ENCODE measurements at regions not wholly inside any gene's neighbourhood (a gene's known extent, or its start where the extent isn't known, plus 50 kb on each side); places are given as distances from the start of the nearest gene placed in this dataset.
A peak's percentile ranks its signal among the peaks of the same experiment; 100 is the strongest.

GRCh38 chr12:77724367-77724957 is 106.2 kb upstream of the NAV3 start:
- Histone ChIP-seq H3K27me3 (ENCODE audit: insufficient read depth, insufficient read length) (no peaks in the 10 kb centered on the region), H3K36me3 (ENCODE audit: insufficient read depth, insufficient read length, low read length) (no peaks in the 10 kb centered on the region), H3K9me3 (ENCODE audit: insufficient read depth, low read length) (no peaks in the 10 kb centered on the region), H3K4me1 (ENCODE audit: insufficient read depth, insufficient read length) (no peaks in the 10 kb centered on the region), H3K9ac (ENCODE audit: insufficient read length, low read depth) (no peak overlapping the region), H3K4me3 (ENCODE audit: insufficient read length, low read depth) (no peak overlapping the region)
- peak; percentile 11 for DNase-seq (ENCODE audit: low read depth, low spot score)
- TF ChIP-seq YY1 (IDR thresholded peaks at IDR 0.05; ENCODE audit: insufficient read depth, insufficient read length): no peak
- TF ChIP-seq ZNF274 (IDR thresholded peaks at IDR 0.05; ENCODE audit: low read depth, low read length): no peak
- no peak for TF ChIP-seq SUZ12 (IDR thresholded peaks at IDR 0.05; ENCODE audit: extremely low read depth, insufficient read depth, insufficient read length)

DNA sequence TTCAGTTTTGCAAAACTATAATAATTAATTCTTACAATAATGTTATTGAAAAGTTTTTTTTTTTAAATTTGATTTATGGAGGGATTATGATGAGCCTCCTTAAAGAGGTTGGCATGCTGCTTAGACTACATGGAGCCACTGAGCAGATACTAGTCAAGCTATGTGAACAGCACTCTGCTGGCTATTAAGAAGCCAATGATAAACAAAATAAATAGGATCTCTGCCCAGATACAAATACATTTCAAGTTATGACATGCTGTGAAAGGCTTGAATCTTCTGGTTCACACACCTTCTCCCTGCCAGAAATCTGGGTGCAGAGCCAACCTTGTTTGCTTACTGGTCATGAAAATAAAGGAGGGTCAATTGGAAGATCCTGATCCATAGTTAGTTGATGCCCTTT is 107.4 kb upstream of the NAV3 start:
- no peaks in the 10 kb centered on the region for H3K36me3 ChIP-seq (ENCODE audit: insufficient read depth, insufficient read length, low read length)
- no peak for DNase-seq (ENCODE audit: low read depth, low spot score)
- TF ChIP-seq YY1 (IDR thresholded peaks at IDR 0.05; ENCODE audit: insufficient read depth, insufficient read length) (no peak), ZNF274 (IDR thresholded peaks at IDR 0.05; ENCODE audit: low read depth, low read length) (no peak), SUZ12 (IDR thresholded peaks at IDR 0.05; ENCODE audit: extremely low read depth, insufficient read depth, insufficient read length) (no peak)
- H3K9ac ChIP-seq (ENCODE audit: insufficient read length, low read depth): no peak overlapping the region
- H3K27me3 ChIP-seq (ENCODE audit: insufficient read depth, insufficient read length): no peaks in the 10 kb centered on the region
- no peaks in the 10 kb centered on the region for H3K9me3 ChIP-seq (ENCODE audit: insufficient read depth, low read length)
- H3K4me1 ChIP-seq (ENCODE audit: insufficient read depth, insufficient read length): no peaks in the 10 kb centered on the region
- H3K4me3 ChIP-seq (ENCODE audit: insufficient read length, low read depth): no peak overlapping the region

DNA sequence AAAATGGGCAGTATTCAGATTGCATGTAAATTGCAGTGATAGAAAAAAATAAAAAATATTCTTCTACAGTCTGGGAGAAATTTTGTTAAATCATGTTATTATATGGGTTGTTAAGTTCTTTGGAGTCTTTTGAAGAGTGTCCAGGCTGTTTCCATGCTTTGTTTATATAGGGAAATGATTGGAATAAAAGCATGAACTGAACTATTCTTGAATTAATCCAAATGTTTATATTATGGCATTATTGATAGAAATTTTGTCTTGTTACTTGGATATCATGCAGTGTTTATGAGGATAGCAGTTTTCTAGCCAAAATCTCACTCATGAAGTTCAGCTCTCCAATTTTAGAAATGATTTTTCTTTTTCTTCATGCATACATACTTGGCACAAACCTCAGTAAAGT is 108.2 kb upstream of the NAV3 start:
- H3K27me3 ChIP-seq (ENCODE audit: insufficient read depth, insufficient read length): no peaks in the 10 kb centered on the region
- no peak overlapping the region for H3K4me3 ChIP-seq (ENCODE audit: insufficient read length, low read depth)
- DNase-seq (ENCODE audit: low read depth, low spot score): no peak
- H3K9ac ChIP-seq (ENCODE audit: insufficient read length, low read depth): no peak overlapping the region
- TF ChIP-seq SUZ12 (IDR thresholded peaks at IDR 0.05; ENCODE audit: extremely low read depth, insufficient read depth, insufficient read length): no peak
- TF ChIP-seq YY1 (IDR thresholded peaks at IDR 0.05; ENCODE audit: insufficient read depth, insufficient read length): no peak
- no peak for TF ChIP-seq ZNF274 (IDR thresholded peaks at IDR 0.05; ENCODE audit: low read depth, low read length)
- no peaks in the 10 kb centered on the region for H3K4me1 ChIP-seq (ENCODE audit: insufficient read depth, insufficient read length)
- no peaks in the 10 kb centered on the region for H3K9me3 ChIP-seq (ENCODE audit: insufficient read depth, low read length)
- no peaks in the 10 kb centered on the region for H3K36me3 ChIP-seq (ENCODE audit: insufficient read depth, insufficient read length, low read length)

GRCh38 chr12:77720258-77720657 is 110.4 kb upstream of the NAV3 start:
- Histone ChIP-seq H3K9me3 (ENCODE audit: insufficient read depth, low read length) (no peaks in the 10 kb centered on the region), H3K27me3 (ENCODE audit: insufficient read depth, insufficient read length) (no peaks in the 10 kb centered on the region), H3K4me1 (ENCODE audit: insufficient read depth, insufficient read length) (no peaks in the 10 kb centered on the region), H3K9ac (ENCODE audit: insufficient read length, low read depth) (no peak overlapping the region), H3K36me3 (ENCODE audit: insufficient read depth, insufficient read length, low read length) (no peaks in the 10 kb centered on the region), H3K4me3 (ENCODE audit: insufficient read length, low read depth) (no peak overlapping the region)
- TF ChIP-seq YY1 (IDR thresholded peaks at IDR 0.05; ENCODE audit: insufficient read depth, insufficient read length) (no peak), SUZ12 (IDR thresholded peaks at IDR 0.05; ENCODE audit: extremely low read depth, insufficient read depth, insufficient read length) (no peak), ZNF274 (IDR thresholded peaks at IDR 0.05; ENCODE audit: low read depth, low read length) (no peak)
- DNase-seq (ENCODE audit: low read depth, low spot score): no peak

DNA sequence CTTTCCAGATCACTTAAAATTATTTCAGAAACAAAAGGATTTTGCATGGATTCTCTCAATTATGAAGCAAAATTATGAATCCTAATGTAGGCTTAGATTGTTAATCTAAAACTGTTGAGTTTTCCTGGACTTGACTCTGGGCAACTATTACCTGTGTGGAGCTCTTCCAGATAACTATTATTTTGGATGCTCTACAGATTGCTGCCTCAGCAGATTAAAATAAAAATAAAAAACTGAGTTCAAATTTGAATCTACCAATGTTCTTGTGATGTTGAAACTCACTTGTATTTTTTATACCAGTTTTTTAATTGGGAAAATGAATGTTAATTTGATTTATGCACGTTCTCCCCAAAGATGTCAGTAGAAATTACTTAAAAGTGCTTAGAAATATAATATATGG is 120.5 kb upstream of the NAV3 start:
- Histone ChIP-seq H3K4me1 (ENCODE audit: insufficient read depth, insufficient read length) (no peaks in the 10 kb centered on the region), H3K36me3 (ENCODE audit: insufficient read depth, insufficient read length, low read length) (no peaks in the 10 kb centered on the region), H3K9ac (ENCODE audit: insufficient read length, low read depth) (no peak overlapping the region), H3K4me3 (ENCODE audit: insufficient read length, low read depth) (no peak overlapping the region), H3K27me3 (ENCODE audit: insufficient read depth, insufficient read length) (no peaks in the 10 kb centered on the region), H3K9me3 (ENCODE audit: insufficient read depth, low read length) (no peaks in the 10 kb centered on the region)
- TF ChIP-seq YY1 (IDR thresholded peaks at IDR 0.05; ENCODE audit: insufficient read depth, insufficient read length) (no peak), SUZ12 (IDR thresholded peaks at IDR 0.05; ENCODE audit: extremely low read depth, insufficient read depth, insufficient read length) (no peak), ZNF274 (IDR thresholded peaks at IDR 0.05; ENCODE audit: low read depth, low read length) (no peak)
- no peak for DNase-seq (ENCODE audit: low read depth, low spot score)

GRCh38 chr12:77697126-77697525 is 133.6 kb upstream of the NAV3 start:
- H3K4me3 ChIP-seq (ENCODE audit: insufficient read length, low read depth): no peak overlapping the region
- H3K27me3 ChIP-seq (ENCODE audit: insufficient read depth, insufficient read length): no peaks in the 10 kb centered on the region
- no peaks in the 10 kb centered on the region for H3K4me1 ChIP-seq (ENCODE audit: insufficient read depth, insufficient read length)
- DNase-seq (ENCODE audit: low read depth, low spot score): no peak
- no peaks in the 10 kb centered on the region for H3K9me3 ChIP-seq (ENCODE audit: insufficient read depth, low read length)
- TF ChIP-seq ZNF274 (IDR thresholded peaks at IDR 0.05; ENCODE audit: low read depth, low read length) (no peak), YY1 (IDR thresholded peaks at IDR 0.05; ENCODE audit: insufficient read depth, insufficient read length) (no peak), SUZ12 (IDR thresholded peaks at IDR 0.05; ENCODE audit: extremely low read depth, insufficient read depth, insufficient read length) (no peak)
- H3K36me3 ChIP-seq (ENCODE audit: insufficient read depth, insufficient read length, low read length): no peaks in the 10 kb centered on the region
- no peak overlapping the region for H3K9ac ChIP-seq (ENCODE audit: insufficient read length, low read depth)

DNA sequence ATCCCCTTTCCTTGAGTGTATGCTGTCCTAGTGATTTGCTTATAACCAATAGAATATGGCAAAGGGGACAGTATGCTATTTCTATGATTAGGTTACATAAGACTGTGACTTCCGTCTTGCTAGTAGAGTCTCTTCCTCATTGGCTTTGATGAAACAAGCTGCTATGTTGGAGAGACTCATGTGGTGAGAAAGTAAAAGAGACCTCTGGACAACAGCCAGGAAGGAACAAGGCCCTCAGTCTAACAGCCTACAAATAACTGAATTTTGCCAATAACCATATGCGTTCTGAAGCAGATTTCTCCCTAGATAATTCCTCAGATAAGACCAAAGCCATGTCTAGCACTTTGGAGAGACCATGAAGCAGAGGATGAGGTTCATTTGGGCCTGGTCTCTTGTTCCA is 134.5 kb upstream of the NAV3 start:
- no peak overlapping the region for H3K4me3 ChIP-seq (ENCODE audit: insufficient read length, low read depth)
- no peaks in the 10 kb centered on the region for H3K36me3 ChIP-seq (ENCODE audit: insufficient read depth, insufficient read length, low read length)
- DNase-seq (ENCODE audit: low read depth, low spot score): no peak
- TF ChIP-seq ZNF274 (IDR thresholded peaks at IDR 0.05; ENCODE audit: low read depth, low read length): no peak
- TF ChIP-seq SUZ12 (IDR thresholded peaks at IDR 0.05; ENCODE audit: extremely low read depth, insufficient read depth, insufficient read length): no peak
- TF ChIP-seq YY1 (IDR thresholded peaks at IDR 0.05; ENCODE audit: insufficient read depth, insufficient read length): no peak
- no peaks in the 10 kb centered on the region for H3K9me3 ChIP-seq (ENCODE audit: insufficient read depth, low read length)
- H3K9ac ChIP-seq (ENCODE audit: insufficient read length, low read depth): no peak overlapping the region
- no peaks in the 10 kb centered on the region for H3K27me3 ChIP-seq (ENCODE audit: insufficient read depth, insufficient read length)
- H3K4me1 ChIP-seq (ENCODE audit: insufficient read depth, insufficient read length): no peaks in the 10 kb centered on the region

All from NT2/D1 (cell line).